ENCODE measurements at regions not wholly inside any gene's neighbourhood (a gene's known extent, or its start where the extent isn't known, plus 50 kb on each side); places are given as distances from the start of the nearest gene placed in this dataset.

DNA sequence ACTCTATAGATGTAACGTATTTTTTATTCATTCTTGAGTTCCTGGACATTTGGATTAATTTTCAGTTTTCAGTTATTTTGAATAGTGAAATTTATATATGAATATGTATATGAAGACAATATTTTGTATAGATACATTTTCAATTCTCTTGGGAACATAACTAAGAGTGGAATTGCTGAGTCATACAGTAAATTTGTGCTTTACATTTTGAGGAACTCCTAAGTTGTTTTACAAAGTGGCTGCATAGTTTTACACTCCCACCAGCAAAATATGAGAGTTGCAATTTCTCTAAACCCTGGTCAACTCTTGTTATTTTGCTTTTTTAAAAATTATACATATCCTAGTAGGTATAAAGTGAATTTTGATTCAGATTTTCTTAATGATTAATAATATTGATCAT lies 1838.6 kb upstream of the SEL1L start:
- CTCF ChIA-PET, result no interaction called here
- H3K4me1 Mint-ChIP-seq (ENCODE audit: insufficient read depth, unreplicated experiment), result no peaks in the 10 kb centered on the region

DNA sequence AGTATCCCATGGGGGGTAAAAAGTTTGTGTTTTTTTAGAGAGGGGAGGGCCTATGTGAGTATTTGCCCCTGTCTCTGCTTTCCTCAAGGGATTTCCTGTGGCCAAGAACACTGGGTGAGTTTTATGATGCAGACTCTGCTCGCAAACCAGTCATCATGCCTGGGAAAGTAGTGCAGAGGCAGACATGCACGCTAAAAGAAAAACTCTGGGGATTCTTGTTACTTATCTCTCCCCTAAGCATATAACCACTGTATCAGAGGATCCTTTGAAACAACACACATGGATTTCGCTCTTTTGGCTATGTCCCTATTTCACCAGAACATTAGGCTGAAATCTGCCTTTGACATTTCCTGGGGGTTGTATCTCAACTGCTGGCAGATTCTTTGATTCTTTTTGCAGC lies 1845.8 kb upstream of the SEL1L start:
- intact Hi-C loops (cut with micrococcal nuclease), result no loop called here
- TF ChIP-seq, protein P1, sequence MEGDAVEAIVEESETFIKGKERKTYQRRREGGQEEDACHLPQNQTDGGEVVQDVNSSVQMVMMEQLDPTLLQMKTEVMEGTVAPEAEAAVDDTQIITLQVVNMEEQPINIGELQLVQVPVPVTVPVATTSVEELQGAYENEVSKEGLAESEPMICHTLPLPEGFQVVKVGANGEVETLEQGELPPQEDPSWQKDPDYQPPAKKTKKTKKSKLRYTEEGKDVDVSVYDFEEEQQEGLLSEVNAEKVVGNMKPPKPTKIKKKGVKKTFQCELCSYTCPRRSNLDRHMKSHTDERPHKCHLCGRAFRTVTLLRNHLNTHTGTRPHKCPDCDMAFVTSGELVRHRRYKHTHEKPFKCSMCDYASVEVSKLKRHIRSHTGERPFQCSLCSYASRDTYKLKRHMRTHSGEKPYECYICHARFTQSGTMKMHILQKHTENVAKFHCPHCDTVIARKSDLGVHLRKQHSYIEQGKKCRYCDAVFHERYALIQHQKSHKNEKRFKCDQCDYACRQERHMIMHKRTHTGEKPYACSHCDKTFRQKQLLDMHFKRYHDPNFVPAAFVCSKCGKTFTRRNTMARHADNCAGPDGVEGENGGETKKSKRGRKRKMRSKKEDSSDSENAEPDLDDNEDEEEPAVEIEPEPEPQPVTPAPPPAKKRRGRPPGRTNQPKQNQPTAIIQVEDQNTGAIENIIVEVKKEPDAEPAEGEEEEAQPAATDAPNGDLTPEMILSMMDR (IDR thresholded peaks at IDR 0.05; ENCODE audit: unreplicated experiment), result no peak
- Mint-ChIP-seq H3K9me3 (ENCODE audit: unreplicated experiment) (peaks cover 16% of the 10 kb centered on the region), H3K27ac (ENCODE audit: low read depth, unreplicated experiment) (no peak overlapping the region), H3K36me3 (ENCODE audit: insufficient read depth, unreplicated experiment) (no peaks in the 10 kb centered on the region), H3K4me3 (ENCODE audit: unreplicated experiment) (no peak overlapping the region), H3K27me3 (ENCODE audit: insufficient read depth, unreplicated experiment) (no peaks in the 10 kb centered on the region), H3K4me1 (ENCODE audit: insufficient read depth, unreplicated experiment) (no peaks in the 10 kb centered on the region)
- ChIA-PET CTCF (interaction anchor here (0.9 kb wide), 1 partner anchor 163 kb away, joined by 3 read pairs; no protein-coding TSS in a partner anchor), POLR2A (no interaction called here)
- no TSS peak for BruUV-seq (replicated peaks)
- no peak for DNase-seq (ENCODE audit: unreplicated experiment)

More for the DNA sequence above, 1838.6 kb upstream of the SEL1L start:
- BruUV-seq (replicated peaks), result no TSS peak
- intact Hi-C loops (cut with micrococcal nuclease), result no loop called here
- Mint-ChIP-seq H3K4me3 (ENCODE audit: unreplicated experiment) (no peak overlapping the region), H3K36me3 (ENCODE audit: insufficient read depth, unreplicated experiment) (no peaks in the 10 kb centered on the region), H3K27ac (ENCODE audit: low read depth, unreplicated experiment) (no peak overlapping the region), H3K27me3 (ENCODE audit: insufficient read depth, unreplicated experiment) (no peaks in the 10 kb centered on the region), H3K9me3 (ENCODE audit: unreplicated experiment) (peaks cover 7% of the 10 kb centered on the region)
- TF ChIP-seq, protein P1 (IDR thresholded peaks at IDR 0.05; ENCODE audit: unreplicated experiment), result no peak
- no peak for DNase-seq (ENCODE audit: unreplicated experiment)
- POLR2A ChIA-PET, result no interaction called here

DNA sequence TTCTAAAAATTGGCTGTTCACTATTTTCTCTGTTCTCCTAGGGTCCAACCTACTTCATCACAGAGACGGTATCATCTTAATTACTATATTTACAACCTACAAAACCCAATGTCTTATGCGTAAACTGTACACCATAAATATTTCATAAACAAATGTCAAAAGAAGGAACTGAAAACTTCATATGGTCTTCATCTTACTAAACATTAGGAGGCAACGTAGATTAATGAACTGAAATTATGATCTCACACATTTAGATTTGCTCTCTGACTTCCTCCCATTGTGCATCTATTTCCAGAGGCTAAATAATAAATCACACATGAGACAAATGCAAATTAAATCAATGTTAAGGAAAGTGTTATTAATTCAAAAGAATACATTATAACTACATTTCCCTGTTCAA lies 1850.6 kb upstream of the SEL1L start:
- Mint-ChIP-seq H3K27ac (ENCODE audit: low read depth, unreplicated experiment) (no peak overlapping the region), H3K36me3 (ENCODE audit: insufficient read depth, unreplicated experiment) (no peaks in the 10 kb centered on the region), H3K4me3 (ENCODE audit: unreplicated experiment) (no peak overlapping the region), H3K4me1 (ENCODE audit: insufficient read depth, unreplicated experiment) (no peaks in the 10 kb centered on the region), H3K27me3 (ENCODE audit: insufficient read depth, unreplicated experiment) (no peaks in the 10 kb centered on the region), H3K9me3 (ENCODE audit: unreplicated experiment) (peaks cover 25% of the 10 kb centered on the region)
- POLR2A ChIA-PET, result no interaction called here
- TF ChIP-seq, protein P1 (IDR thresholded peaks at IDR 0.05; ENCODE audit: unreplicated experiment), result no peak
- intact Hi-C loops (cut with micrococcal nuclease), result no loop called here
- no peak for DNase-seq (ENCODE audit: unreplicated experiment)
- BruUV-seq (replicated peaks), result no TSS peak
- CTCF ChIA-PET, result no interaction called here

DNA sequence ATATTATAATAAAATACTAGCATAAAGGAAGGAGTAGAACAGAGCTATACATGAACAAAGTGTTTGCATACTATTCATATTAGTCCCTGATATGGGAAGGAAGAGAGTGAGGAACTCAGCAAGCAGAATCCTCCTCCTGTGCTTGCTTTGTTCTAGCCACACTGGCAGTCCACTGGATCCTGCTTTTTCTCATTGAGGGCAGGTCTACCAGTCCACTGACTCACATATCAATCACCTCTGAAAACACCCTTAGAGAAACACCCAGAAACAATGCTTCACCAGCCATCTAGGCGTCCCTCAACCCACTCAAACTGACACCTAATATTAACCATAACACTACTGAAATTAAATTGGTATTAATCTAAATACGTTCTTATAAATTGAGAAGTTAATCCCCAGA lies 1861.7 kb upstream of the SEL1L start:
- CTCF ChIA-PET, result interaction anchor here (0.6 to 1.7 kb wide), 3 partner anchors 69 to 1689 kb away, joined by 3 to 6 read pairs (median 3); no protein-coding TSS in a partner anchor
- Mint-ChIP-seq H3K9me3 (ENCODE audit: unreplicated experiment) (no peaks in the 10 kb centered on the region), H3K4me3 (ENCODE audit: unreplicated experiment) (no peak overlapping the region), H3K36me3 (ENCODE audit: insufficient read depth, unreplicated experiment) (no peaks in the 10 kb centered on the region), H3K27me3 (ENCODE audit: insufficient read depth, unreplicated experiment) (no peaks in the 10 kb centered on the region), H3K27ac (ENCODE audit: low read depth, unreplicated experiment) (no peak overlapping the region), H3K4me1 (ENCODE audit: insufficient read depth, unreplicated experiment) (no peaks in the 10 kb centered on the region)
- intact Hi-C loops (cut with micrococcal nuclease), result no loop called here
- TF ChIP-seq, protein P1 (IDR thresholded peaks at IDR 0.05; ENCODE audit: unreplicated experiment), result no peak
- POLR2A ChIA-PET, result no interaction called here
- no peak for DNase-seq (ENCODE audit: unreplicated experiment)
- no TSS peak for BruUV-seq (replicated peaks)
